Activated CD4-positive, CD25-positive, alpha-beta regulatory T cell treated with anti-CD3 and anti-CD28 coated beads, Interleukin-2, amount 50 U/mL, for 16 hours (primary cell): ENCODE measurements at regions not wholly inside any gene's neighbourhood (a gene's known extent, or its start where the extent isn't known, plus 50 kb on each side); places are given as distances from the start of the nearest gene placed in this dataset.
A peak's percentile ranks its signal among the peaks of the same experiment; 100 is the strongest.
"Not testable (repeated sequence)": the region's sequence is repeated elsewhere in the genome, so short reads cannot be mapped to it uniquely, and the experiment has no call there.

Experiments
- DNase-seq: peaks from one replicate; pipeline ENCODE4 v3.0.0-alpha.2; 2020; ENCODE audit warnings: low read depth, low spot score

DNA sequence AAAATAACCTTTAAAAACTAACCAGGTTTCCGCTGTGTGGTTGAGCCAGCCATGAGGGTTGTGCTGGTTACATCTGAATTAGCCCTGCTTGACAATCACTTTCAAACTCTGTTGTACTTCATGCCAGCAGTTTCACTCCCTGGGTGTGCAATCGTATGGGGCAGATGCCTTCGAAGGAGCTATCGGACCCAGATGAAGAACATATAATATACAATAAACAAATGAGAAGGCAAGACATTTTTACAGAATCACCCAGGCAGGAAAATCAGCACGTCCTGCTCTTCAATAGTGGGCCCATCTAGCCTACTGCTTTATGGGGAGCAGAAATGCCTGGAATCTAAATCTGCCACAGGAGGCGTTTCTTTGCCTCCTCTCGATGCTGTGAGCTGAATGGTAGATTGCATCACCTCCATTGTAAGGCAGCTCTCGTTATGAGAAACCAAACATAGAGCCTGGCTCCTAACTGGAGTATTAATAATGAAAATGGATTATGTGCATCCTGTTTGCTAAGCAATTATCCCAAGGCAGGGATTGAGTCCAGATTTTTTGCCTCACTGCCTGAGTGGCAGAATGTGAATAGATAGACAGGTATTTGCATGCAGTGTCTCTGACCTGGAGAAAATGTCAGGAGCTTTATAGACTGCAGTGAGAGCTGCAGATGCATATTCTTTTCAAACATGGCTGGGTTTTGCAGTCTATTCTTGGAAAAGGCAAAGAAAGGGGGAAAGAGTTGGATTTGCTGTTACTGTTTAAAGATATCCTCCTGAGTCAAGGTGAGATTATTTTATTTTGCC is 143.3 kb upstream of the SMARCA2 start:
- no peak for DNase-seq

DNA sequence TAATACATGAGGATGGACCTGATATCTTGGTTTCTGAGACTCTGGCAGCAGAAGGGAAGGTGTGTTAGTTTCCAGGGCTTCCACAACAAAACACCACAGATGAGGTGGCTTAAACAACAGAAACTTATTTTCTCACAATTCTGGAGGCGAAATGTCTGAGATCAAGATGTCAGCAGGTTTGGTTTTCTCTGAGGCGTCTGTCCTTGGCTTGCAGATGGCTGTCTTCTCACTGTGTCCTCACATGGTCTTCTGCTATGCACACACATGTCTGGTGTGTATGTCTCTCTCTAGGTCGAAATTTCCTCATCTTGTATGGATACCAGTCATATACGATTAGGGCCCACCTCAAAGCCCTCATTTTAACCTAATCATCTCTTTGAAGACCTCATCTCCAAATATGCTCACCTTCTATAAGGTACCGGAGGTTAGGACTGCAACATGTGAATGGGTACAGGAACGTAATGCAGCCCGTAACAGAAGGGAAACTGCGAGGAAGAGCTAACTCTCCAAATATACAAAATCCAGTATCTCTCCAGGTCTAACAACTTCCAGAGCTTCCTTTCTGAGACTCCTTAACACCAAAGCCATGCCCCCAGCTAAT is 139.8 kb upstream of the SMARCA2 start:
- no peak for DNase-seq

DNA sequence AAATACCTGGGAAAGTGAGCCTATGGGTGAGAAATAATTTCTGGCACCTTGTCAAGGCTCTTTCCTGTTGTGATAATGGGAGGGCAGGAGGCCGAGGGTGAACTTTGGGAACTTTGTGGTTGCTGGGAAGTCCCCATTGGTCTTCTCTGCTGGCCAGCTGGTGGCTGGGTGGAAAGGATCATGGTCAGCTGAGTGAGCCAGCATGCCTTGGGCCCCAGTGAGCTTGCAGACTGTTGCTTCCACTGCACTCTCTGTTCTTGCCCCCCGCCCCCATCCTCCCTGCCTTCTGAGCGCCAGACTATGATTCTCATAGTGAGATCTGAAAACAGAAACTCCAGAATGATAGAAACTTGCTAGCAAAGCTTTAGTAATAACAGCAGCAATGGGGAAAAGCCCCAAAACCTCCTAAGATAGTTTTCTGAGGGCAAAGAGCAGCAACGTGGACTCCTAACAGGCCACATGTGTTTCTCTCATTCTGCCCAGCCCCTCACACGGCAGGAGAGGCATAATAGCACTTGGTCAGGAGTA is 139.2 kb upstream of the SMARCA2 start:
- DNase-seq = peak; percentile 15

DNA sequence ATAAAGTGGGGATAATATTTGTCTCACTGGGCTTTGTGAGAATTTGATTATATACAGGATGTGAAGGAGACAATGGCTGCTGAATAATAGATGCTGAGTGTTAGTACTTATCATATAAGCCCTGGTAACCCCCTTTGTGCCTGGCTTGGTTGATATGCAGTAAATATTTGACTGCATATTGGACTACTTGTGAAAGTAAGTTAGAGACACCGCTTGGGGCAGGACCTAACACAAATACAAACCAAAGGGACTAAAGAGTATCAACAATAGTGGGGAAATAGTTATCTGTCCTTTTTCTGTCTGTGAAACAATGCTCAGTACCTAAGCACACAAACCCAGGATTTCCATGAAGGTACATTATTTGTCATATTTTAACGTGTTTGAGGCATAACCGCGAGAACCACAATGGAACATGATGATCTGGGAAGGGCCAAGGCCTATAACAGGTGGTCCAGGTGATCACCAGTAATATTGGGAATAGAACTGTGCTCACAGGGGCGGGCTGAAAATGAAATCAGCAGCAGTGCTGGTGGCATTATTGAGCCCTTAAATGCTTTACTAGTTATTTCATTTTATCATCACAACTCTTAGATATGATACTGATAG is 138.2 kb upstream of the SMARCA2 start:
- DNase-seq = no peak

DNA sequence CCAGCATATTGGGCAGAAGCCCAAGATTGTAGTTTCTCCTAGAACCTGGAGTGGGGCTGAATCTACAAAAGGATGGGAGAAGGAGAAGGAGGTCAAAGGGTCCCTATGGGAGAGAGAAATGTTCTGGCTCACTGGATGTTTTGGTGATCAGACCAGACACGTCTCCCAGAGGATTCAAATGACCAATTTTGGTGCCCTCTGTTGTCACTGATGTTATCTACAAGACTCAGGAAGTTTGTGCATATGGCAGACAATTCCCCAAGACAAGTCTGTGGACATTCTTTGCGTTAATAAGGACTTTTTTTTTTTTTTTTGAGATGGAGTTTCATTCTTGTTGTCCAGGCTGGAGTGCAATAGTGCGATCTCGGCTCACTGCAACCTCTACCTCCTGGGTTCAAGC is 137.2 kb upstream of the SMARCA2 start:
- no peak for DNase-seq

DNA sequence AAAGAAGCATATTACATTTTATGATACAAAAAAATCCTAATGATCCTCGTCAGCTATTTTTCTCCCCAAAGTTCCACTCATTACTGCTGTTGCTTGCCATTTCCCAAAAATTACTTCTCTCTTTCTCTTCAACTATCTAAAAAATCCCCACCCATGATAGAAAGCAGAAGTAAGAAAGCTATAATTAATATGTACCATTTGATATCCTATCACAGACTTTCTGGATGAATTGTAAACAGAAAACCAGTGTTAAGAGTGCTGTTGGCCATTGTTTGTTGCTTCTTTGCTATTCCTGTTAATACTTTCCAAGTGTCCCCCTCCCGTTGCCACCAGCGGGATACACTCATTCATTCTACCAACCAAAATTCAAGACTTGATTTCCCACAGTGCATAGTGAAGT is 136.3 kb upstream of the SMARCA2 start:
- DNase-seq = no peak

DNA sequence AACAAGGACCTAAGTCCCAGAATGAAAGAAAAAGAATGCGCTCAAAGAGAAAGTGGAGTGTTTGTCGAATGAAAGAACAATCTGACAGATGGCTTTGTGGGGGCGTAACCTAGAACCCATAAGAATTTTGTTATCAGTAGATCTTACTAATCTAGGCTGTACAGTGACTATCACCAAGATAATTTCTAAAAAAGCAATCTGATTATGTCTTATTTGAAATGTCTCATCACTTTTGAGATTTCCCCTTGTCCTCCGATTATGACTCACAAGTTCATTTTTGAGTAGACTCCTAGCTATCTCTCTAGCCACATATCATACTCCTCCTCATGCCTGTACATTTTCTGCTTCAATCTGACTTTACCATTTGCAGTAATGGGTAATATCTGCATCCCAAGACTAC is 135.6 kb upstream of the SMARCA2 start:
- no peak for DNase-seq

DNA sequence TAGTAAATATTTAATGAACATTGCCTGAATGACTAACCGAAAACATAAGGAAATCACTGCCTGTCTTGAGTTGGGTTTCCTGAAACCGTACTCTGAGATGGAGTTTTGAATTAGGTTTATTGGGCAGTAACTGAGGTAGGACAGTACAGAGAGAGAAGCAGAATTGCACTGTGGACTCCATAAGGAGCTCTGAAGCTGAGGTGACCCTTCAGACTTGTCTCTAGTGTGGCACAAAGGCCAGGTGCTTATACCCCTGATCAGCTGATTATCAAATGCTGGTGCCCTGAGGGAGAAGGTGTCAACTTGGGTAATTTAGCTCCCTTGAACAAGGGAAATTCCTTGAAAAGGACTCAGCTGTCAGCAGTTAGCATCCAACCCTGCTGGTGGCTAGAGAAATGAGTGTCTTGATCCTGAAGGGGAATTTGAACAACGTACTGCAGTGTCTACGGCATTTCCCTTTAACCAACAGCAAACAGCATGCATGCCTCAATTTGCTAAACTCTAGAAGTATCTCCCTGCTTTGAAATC is 135.0 kb upstream of the SMARCA2 start:
- DNase-seq = no peak

DNA sequence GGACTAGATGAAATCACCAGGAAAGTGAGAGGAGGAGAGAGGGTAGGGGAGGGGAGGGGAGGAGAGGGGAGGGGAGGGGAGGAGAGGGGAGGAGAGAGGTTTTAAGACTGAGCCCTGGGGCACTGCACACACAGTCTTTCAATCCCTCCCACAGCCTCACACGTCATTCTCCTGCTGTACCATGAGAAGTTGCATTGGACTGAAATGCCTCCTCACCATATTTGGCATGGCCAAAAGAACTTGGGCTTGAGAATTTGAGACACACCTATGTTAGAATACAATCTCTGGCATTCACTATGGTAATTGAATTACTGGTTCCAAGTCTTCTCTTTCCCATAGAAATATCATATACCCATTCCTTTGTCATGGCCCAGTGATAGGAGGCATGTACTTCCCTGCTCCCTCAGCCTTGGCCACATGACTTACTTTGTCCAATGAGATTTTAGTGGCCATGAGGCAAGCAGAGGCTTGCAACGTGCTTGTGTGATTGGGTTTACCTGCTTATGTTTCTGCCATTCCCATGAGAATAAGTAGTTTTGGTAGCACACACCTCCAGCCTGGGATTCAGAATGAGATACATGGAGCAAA is 133.3 kb upstream of the SMARCA2 start:
- DNase-seq = no peak

DNA sequence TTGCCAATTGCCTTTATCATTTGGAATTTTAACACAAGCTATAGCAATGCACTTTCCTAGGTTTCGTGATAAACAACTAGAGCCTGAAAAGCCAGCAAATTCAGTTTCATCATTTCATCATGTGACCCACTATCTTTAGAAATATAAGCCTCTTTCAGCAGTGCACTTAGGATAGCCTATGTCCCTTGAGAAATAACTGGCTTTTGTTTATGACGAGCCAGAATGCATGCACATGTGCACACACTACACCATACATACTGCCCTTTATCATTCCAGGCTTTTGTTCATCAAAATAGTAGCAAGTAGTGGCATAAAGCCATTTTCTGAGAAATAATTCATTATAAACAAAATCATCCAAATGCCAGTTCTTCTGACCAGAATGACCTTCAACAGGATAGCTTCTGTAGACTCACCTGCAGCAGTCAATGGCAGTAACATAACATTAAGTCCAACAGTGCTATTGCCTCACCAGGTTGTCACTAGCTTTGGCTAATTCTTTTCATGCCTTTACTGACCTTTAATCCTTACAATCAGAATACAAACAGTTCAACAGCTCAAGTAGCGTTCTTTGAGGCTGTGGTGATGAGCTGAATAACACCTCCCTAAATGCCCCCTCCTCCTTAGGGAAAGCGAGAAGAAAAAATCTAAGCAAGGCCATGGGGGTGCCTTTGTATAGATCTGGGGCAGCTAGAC is 132.3 kb upstream of the SMARCA2 start:
- no peak for DNase-seq

DNA sequence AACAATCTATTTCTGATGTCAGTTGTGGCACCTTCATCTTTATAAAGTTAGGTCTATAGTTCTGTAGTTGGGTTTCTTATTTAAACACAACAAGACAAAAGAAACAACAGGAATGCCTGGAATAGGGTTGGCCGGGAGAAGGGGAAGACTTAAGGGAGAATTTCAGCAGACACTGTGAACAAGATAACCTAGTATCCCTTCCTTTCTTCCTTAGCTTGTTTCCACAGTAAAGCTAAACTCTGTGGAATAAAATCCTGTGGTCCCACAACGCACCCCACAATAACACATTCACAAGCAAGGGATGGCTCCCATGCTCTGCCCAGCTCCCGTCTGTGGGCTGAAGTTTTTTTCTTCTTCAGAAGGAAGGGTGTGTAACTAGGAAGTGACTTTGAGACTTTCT is 124.9 kb upstream of the SMARCA2 start:
- DNase-seq = no peak

DNA sequence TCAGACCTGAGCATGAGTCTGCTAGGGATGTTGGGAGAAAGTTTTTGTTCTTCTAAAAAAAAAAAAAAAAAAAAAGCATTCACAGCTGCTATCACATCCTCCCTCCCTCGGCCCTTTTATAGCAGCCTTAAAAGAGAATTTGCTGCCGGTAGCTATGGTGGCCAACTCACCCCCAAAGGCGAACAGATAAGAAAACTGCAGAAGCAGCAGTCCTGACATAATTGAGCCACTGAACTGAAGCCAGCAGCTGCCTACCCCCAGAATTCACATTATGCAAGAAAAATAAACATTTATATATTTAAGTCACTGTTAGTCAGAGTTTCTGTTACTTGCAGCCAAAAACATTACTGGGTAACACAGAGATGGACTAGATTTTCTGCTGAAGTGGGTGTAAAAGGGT is 124.3 kb upstream of the SMARCA2 start:
- DNase-seq = no peak

DNA sequence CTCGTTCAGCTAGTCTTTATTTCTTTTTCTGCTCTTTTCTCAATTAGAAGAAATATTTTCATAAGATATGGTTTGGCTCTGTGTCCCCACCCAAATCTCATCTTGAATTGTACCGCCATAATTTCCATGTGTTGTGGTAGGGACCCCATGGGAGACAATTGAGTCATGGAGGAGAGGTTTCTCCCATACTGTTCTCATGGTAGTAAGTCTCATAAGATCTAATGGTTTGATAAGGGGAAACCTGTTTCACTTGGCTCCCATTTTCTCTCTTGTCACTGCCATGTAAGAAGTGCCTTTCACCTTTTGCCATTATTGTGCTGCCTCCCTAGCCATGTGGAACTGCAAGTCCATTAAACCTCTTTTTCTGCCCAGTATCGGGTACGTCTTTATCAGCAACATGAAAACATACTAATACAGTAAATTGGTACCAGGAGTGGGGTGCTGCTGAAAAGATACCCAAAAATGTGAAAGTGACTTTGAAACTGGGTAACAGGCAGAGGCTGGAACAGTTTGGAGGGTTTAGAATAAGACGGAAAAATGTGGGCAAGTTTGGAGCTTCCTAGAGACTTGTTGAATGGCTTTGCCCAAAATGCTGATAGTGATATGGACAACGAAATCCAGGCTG is 112.0 kb upstream of the SMARCA2 start:
- DNase-seq = not testable (repeated sequence)

DNA sequence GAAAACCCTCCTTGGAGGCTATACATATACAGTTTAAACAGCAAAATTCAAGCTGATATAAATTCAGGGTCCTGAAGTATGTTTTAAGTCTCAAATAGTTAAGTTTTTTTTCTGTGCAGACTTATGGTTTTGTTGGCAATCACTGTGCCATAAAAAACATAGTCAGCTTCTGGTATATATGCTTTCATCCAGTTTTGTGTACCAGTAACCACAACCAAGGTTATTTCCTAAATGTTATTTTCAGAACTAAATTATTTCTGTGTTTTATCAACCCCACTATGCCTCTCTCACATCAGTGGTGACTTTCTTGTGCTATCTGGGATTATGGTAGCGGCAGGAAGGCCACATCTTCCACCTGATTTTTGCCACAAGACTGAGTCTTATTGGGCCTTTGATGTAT is 107.7 kb upstream of the SMARCA2 start:
- DNase-seq = no peak

DNA sequence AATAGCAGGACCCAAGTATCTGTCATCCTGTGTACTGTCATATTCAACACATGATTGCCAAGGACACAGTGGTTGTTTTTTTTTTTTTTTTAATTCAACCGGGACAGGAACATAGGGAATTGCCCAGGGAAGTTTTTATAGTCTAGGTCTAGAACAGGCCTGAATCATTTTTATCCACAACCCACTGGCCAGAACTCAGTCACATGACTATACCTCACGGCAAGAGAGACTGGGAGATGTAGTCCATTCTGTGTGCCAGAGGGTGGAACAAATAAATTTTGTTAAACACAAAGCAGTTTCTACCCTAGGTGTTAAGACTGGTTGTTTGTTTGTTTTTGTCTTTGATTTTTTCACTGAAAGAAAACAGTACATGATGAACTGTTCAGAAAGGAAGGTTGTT is 105.8 kb upstream of the SMARCA2 start:
- DNase-seq = no peak

DNA sequence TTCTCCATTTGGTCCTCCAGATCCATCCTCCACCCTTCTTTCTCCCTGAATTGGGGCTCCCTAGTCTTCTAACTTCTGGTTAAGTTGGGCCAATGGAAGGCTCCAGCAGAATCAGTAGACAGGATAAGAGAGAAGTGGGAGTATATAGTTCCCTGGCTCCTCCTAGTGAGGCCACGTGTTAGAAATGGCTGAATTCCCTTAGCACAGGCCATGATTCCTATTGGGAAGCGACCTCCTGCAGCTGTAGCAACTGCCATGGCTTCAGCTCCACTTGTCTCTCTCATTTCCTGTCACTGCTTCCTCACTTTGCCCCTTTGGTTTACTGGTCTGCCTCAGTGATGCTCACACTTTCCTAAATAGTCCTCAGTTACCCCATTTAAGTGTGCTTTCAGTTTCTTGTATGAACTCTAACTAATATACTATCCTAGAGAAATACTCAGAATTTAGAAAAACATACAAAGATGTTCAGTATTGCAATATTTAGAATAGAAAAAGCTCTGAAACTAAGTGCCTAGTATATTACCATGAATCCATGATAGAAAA is 104.8 kb upstream of the SMARCA2 start:
- no peak for DNase-seq

DNA sequence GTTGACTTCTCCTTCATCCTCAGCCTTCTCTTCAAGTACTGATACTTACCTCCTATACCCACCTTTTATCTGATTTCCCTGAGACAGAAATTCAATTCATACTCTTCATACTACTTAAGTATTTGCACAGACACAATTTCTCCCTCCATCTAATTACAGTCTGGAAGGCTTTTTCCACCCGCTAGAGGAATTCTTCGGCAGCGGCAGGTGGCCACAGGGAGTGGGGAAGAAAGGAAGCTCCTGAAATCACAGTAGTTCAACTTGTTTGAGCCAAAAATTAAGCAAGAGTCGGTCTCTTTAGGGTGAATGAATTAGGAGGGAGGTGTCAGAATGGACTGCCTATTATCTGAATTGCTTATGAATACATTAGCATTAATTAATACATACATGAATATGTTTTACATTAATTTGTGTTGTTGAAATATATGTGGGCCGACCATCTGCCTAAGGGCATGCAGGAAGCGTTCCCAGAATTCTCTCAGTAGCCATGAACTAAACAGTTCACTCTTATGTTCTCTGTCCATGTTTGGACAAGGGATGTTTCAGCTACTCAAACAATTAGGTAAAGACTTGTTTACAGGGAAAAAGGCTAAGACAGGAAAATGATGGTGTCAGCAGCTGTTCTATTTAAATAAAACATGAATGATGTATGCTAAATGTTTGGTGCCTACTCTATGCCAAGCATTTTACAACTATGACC is 101.4 kb upstream of the SMARCA2 start:
- no peak for DNase-seq

DNA sequence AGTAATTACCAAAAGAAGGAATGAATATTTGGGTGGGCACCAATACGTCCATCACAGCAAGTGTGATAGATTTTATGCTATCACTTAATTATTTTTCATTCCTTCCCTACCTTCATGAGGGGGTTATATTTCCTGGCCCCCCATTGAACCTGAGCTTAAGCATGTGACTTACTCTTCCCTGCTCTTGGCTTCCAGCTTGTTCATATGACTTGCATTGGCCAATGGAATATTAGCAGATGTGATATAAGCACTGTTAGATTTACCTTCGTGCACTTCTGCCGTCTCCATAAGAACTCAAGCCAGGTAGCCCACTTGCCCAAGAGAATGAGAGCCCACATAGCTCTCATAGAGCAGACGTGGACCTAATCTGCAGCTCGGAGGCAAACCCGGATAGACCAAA is 99.1 kb upstream of the SMARCA2 start:
- DNase-seq = no peak

DNA sequence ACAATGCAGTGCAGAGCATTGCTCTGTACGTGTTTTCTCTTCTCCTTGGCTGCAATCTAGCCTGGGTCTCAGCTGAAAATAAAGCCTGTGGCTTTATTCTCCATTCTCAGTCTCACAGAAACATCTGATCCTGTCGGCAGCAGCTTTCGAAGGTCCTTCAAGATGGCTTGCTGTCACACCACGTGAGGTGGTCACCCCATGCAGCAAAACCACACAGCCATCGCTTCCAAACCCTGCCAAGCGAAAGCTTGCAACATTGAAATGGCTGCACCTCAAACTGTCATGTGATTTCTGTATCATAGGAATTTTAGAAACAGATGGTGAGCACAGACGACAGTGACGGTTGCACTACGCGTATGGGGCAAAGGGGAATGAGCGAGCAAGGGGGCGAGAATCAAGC is 98.5 kb upstream of the SMARCA2 start:
- DNase-seq = no peak

DNA sequence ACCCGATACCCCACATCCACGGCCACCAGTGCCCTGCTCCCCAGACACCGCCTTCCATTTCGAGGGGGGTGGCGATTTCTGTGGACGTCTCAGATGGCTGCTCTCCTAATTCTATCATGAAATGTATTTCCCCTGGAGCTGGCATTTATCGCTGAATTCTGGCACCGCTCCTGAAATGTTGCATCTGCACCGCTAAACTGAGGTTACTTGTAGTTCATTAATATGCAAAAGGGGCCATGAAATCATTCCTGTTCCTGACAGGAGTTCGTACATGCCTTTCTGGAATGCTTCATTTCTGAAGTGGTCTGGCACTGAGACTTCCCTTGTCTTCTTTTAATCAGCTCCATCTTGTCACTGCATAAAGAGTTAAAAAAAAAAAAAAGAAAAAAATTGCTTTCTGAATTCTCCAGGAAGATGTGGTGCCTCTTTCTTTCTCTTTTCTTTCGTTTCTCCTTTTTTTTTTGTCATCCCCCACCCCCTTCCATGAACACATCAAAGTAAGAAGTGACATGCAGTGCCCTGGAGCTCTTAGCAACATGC is 97.7 kb upstream of the SMARCA2 start:
- DNase-seq = no peak
